ENCODE measurements at regions not wholly inside any gene's neighbourhood (a gene's known extent, or its start where the extent isn't known, plus 50 kb on each side); places are given as distances from the start of the nearest gene placed in this dataset.

DNA sequence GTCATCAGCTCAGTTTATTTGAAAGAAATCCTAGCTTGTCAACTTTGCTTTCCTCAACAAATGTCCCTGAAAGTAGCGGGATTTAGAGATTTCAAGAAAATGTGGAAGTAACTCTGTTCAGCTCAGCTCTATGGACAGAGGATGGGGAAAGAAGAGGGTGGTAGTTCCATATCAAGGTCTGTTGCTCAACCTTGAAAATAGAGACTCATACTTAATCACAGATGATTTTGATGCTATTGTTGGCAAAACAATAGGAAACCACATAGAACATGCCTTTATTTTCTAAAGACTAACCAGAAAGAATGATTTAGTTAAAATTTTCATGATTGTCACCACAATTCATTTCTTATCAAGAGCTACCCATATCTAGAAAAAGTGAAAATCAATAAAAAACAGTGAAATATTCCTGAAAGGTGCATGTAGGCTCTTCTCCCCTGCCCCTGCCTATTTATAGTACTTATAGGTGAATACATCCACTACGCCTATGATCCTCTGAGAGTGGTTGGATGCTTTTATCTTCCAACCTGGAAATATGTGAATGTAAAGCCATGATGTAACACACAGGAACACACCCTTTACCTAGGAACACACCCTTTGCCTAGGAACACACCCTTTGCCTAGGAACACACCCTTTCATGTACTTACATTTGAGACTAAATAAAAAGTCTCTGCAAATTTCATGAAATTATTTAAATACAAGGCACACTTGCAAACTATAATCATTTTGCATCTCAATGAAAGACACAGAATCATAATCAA, 65.8 kb downstream of the ETAA1 start:
- TF ChIP-seq BACH2 (CRISPR knock-in tag; IDR thresholded peaks at IDR 0.05; ENCODE audit: borderline replicate concordance) (no peak), ZNF8 (CRISPR knock-in tag; IDR thresholded peaks at IDR 0.05) (no peak), OSR1 (CRISPR knock-in tag; IDR thresholded peaks at IDR 0.05) (no peak), ISL1 (CRISPR knock-in tag; IDR thresholded peaks at IDR 0.05) (no peak), TCF4 (CRISPR knock-in tag; IDR thresholded peaks at IDR 0.05; ENCODE audit: borderline replicate concordance) (no peak), ZNF70 (CRISPR knock-in tag; IDR thresholded peaks at IDR 0.05) (no peak), ZNF565 (CRISPR knock-in tag; conservative IDR thresholded peaks at IDR 0.05; ENCODE audit: low read depth) (no peak), ESRRG (CRISPR knock-in tag; IDR thresholded peaks at IDR 0.05) (no peak), TOX (CRISPR knock-in tag; IDR thresholded peaks at IDR 0.05; ENCODE audit: borderline replicate concordance) (no peak), RARB (CRISPR knock-in tag; IDR thresholded peaks at IDR 0.05) (no peak), CSDC2 (CRISPR knock-in tag; IDR thresholded peaks at IDR 0.05) (no peak), ZC3H10 (CRISPR knock-in tag; IDR thresholded peaks at IDR 0.05) (no peak), SNAI2 (CRISPR knock-in tag; IDR thresholded peaks at IDR 0.05) (no peak), ZFP30 (CRISPR knock-in tag; IDR thresholded peaks at IDR 0.05) (no peak), ZFP3 (CRISPR knock-in tag; IDR thresholded peaks at IDR 0.05) (no peak)
- TF ChIP-seq, protein P1, sequence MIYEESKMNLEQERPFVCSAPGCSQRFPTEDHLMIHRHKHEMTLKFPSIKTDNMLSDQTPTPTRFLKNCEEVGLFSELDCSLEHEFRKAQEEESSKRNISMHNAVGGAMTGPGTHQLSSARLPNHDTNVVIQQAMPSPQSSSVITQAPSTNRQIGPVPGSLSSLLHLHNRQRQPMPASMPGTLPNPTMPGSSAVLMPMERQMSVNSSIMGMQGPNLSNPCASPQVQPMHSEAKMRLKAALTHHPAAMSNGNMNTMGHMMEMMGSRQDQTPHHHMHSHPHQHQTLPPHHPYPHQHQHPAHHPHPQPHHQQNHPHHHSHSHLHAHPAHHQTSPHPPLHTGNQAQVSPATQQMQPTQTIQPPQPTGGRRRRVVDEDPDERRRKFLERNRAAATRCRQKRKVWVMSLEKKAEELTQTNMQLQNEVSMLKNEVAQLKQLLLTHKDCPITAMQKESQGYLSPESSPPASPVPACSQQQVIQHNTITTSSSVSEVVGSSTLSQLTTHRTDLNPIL (CRISPR knock-in tag; IDR thresholded peaks at IDR 0.05; ENCODE audit: low read depth), result no peak
- TF ChIP-seq, protein P2, sequence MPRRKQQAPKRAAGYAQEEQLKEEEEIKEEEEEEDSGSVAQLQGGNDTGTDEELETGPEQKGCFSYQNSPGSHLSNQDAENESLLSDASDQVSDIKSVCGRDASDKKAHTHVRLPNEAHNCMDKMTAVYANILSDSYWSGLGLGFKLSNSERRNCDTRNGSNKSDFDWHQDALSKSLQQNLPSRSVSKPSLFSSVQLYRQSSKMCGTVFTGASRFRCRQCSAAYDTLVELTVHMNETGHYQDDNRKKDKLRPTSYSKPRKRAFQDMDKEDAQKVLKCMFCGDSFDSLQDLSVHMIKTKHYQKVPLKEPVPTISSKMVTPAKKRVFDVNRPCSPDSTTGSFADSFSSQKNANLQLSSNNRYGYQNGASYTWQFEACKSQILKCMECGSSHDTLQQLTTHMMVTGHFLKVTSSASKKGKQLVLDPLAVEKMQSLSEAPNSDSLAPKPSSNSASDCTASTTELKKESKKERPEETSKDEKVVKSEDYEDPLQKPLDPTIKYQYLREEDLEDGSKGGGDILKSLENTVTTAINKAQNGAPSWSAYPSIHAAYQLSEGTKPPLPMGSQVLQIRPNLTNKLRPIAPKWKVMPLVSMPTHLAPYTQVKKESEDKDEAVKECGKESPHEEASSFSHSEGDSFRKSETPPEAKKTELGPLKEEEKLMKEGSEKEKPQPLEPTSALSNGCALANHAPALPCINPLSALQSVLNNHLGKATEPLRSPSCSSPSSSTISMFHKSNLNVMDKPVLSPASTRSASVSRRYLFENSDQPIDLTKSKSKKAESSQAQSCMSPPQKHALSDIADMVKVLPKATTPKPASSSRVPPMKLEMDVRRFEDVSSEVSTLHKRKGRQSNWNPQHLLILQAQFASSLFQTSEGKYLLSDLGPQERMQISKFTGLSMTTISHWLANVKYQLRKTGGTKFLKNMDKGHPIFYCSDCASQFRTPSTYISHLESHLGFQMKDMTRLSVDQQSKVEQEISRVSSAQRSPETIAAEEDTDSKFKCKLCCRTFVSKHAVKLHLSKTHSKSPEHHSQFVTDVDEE (CRISPR knock-in tag; IDR thresholded peaks at IDR 0.05), result no peak
- TF ChIP-seq, protein P3, sequence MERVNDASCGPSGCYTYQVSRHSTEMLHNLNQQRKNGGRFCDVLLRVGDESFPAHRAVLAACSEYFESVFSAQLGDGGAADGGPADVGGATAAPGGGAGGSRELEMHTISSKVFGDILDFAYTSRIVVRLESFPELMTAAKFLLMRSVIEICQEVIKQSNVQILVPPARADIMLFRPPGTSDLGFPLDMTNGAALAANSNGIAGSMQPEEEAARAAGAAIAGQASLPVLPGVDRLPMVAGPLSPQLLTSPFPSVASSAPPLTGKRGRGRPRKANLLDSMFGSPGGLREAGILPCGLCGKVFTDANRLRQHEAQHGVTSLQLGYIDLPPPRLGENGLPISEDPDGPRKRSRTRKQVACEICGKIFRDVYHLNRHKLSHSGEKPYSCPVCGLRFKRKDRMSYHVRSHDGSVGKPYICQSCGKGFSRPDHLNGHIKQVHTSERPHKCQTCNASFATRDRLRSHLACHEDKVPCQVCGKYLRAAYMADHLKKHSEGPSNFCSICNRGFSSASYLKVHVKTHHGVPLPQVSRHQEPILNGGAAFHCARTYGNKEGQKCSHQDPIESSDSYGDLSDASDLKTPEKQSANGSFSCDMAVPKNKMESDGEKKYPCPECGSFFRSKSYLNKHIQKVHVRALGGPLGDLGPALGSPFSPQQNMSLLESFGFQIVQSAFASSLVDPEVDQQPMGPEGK (CRISPR knock-in tag; IDR thresholded peaks at IDR 0.05; ENCODE audit: borderline replicate concordance), result no peak
- TF ChIP-seq, protein P4, sequence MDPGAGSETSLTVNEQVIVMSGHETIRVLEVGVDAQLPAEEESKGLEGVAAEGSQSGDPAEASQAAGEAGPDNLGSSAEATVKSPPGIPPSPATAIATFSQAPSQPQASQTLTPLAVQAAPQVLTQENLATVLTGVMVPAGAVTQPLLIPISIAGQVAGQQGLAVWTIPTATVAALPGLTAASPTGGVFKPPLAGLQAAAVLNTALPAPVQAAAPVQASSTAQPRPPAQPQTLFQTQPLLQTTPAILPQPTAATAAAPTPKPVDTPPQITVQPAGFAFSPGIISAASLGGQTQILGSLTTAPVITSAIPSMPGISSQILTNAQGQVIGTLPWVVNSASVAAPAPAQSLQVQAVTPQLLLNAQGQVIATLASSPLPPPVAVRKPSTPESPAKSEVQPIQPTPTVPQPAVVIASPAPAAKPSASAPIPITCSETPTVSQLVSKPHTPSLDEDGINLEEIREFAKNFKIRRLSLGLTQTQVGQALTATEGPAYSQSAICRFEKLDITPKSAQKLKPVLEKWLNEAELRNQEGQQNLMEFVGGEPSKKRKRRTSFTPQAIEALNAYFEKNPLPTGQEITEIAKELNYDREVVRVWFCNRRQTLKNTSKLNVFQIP (CRISPR knock-in tag; IDR thresholded peaks at IDR 0.05; ENCODE audit: borderline replicate concordance, low read depth), result no peak
- TF ChIP-seq, protein P5, sequence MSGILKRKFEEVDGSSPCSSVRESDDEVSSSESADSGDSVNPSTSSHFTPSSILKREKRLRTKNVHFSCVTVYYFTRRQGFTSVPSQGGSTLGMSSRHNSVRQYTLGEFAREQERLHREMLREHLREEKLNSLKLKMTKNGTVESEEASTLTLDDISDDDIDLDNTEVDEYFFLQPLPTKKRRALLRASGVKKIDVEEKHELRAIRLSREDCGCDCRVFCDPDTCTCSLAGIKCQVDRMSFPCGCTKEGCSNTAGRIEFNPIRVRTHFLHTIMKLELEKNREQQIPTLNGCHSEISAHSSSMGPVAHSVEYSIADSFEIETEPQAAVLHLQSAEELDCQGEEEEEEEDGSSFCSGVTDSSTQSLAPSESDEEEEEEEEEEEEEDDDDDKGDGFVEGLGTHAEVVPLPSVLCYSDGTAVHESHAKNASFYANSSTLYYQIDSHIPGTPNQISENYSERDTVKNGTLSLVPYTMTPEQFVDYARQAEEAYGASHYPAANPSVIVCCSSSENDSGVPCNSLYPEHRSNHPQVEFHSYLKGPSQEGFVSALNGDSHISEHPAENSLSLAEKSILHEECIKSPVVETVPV (CRISPR knock-in tag; IDR thresholded peaks at IDR 0.05), result no peak
- no peak for ATAC-seq

DNA sequence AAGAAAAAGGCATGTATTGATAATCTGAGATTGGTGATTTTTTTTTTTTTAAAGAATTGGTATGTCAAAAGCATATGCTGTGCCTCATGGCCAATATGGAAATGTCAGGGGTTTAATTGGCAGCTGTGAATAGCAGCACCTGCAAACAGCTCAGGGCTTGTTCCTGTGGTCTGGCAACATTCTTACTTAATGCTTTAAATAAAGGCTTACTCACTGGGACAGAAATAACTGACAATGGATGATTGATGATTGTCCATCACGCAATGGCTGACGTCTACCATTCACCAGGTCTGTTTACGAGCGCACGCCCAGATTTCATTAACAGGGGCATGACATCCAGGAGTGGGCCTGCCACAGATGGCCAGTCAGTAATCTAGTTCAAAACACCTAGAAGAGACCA, 66.7 kb downstream of the ETAA1 start:
- no peak for ATAC-seq
- TF ChIP-seq ZC3H10 (CRISPR knock-in tag; IDR thresholded peaks at IDR 0.05) (no peak), ISL1 (CRISPR knock-in tag; IDR thresholded peaks at IDR 0.05) (peak; percentile 25; the same call in 1 of the 2 replicates)

DNA sequence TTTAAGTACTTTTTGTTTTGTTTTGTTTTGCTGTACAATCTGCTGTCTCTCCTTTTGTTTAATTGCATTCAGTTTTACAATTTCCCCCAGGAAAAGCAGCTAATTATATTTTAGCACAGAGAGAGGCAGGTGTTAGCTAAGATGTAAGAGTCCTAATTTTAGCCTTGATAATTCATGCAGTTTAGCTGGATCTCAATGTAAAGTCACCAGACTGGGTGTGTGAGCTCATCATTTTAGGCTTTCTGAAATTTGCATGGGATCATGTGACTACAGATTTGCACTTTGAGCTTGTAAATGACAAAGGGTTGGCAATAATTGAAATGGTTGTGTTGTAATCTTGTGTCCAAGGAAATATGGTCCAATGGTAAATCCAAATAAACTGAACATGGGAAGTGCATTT, 68.5 kb downstream of the ETAA1 start:
- no peak for ATAC-seq
- TF ChIP-seq ZNF70 (CRISPR knock-in tag; IDR thresholded peaks at IDR 0.05) (no peak), ARNTL (CRISPR knock-in tag; IDR thresholded peaks at IDR 0.05; ENCODE audit: borderline replicate concordance, low read depth) (no peak), PPARA (CRISPR knock-in tag; IDR thresholded peaks at IDR 0.05; ENCODE audit: borderline replicate concordance) (no peak), ZC3H10 (CRISPR knock-in tag; IDR thresholded peaks at IDR 0.05) (no peak), TCF4 (CRISPR knock-in tag; IDR thresholded peaks at IDR 0.05; ENCODE audit: borderline replicate concordance) (no peak)
- TF ChIP-seq, protein P4 (CRISPR knock-in tag; IDR thresholded peaks at IDR 0.05; ENCODE audit: borderline replicate concordance, low read depth), result no peak
- TF ChIP-seq, protein P3 (CRISPR knock-in tag; IDR thresholded peaks at IDR 0.05; ENCODE audit: borderline replicate concordance), result no peak
